NAMALWA (cell line): ENCODE measurements at regions not wholly inside any gene's neighbourhood (a gene's known extent, or its start where the extent isn't known, plus 50 kb on each side); places are given as distances from the start of the nearest gene placed in this dataset.

Source experiments
- DNase-seq: peaks from one replicate; pipeline ENCODE4 v3.0.0-alpha.2; 2015; ENCODE audit warnings: low spot score

DNA sequence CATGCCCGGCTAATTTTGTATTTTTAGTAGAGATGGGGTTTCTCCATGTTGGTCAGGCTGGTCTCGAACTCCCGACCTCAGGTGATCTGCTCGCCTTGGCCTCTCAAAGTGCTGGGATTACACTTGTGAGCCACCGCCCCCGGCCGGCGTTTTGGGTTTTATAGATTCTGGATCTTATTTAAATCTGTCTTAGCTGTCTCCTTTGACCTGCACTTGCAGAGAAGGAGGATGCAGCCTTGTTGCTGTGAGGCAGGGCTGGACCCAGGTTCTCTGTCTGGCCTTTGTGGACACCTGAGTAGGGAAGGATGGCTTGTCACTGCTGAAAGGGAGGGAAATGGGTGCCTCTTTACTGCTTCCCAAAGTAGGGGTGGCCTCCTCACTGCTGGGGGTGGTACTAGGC, 83.0 kb upstream of the HS6ST1 start:
- no peak for DNase-seq

GRCh38 chr2:128402911-128403670, 84.4 kb upstream of the HS6ST1 start:
- DNase-seq = no peak

GRCh38 chr2:128403814-128404708, 85.4 kb upstream of the HS6ST1 start:
- DNase-seq = no peak

DNA sequence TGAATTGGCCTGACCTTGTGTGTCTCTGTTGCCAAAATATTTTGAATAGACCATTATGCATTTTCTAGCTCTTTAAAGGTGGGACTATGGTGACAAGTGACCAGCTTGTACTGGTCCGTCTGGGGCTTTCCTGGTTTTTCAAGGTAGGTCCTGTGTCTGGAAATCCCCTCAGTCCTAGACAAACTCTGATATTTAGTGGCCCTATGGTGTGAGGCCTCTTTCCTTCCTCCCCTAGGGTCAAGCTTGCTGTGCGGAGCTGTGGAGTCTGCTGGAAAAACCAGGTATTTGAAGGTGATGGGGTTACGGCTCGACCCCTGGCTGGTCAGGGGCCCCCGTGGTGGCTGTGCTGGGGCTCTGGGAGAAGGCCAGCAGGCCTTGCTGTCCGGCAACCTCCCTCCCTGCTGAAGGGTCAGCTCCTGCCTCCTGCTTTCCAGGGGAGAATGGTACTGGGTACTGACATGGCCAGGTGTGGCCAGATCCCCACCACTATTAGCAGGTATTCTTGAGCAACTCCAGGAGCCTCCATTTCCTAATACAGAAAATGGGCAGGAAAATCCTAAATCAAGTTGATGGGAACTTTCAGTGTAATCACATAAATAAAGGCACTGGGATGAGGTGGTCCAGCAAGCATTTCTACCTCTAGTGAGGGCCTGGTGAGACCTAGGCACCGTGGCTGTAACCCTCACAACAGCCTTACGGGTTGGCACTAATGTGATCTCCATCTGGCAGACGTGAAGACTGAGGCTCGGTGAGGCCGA, 86.2 kb upstream of the HS6ST1 start:
- no peak for DNase-seq

DNA sequence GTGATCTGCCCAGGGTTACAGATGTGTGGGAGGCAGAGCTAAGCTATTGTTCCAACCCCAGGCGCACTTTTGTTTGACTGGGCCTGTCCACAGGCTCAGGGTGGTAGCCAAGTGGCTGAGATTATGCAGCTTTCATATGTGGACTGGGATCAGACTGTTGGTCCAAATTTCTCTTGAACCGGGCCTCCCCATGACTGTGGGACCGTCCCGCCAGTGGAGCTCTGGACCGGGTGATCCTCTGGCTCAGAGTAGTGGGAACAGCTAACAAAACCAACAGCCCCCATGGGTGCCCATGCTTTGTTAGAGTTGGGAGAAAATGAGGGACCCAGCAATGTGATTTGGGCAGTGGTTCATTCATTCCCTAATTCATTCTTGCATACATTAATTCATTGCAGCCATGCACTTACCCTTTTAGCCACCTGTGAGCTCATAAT, 86.8 kb upstream of the HS6ST1 start:
- no peak for DNase-seq

- no peak for DNase-seq
These were observed 87.4 kb upstream of the HS6ST1 start for GRCh38 chr2:128405981-128406613.

DNA sequence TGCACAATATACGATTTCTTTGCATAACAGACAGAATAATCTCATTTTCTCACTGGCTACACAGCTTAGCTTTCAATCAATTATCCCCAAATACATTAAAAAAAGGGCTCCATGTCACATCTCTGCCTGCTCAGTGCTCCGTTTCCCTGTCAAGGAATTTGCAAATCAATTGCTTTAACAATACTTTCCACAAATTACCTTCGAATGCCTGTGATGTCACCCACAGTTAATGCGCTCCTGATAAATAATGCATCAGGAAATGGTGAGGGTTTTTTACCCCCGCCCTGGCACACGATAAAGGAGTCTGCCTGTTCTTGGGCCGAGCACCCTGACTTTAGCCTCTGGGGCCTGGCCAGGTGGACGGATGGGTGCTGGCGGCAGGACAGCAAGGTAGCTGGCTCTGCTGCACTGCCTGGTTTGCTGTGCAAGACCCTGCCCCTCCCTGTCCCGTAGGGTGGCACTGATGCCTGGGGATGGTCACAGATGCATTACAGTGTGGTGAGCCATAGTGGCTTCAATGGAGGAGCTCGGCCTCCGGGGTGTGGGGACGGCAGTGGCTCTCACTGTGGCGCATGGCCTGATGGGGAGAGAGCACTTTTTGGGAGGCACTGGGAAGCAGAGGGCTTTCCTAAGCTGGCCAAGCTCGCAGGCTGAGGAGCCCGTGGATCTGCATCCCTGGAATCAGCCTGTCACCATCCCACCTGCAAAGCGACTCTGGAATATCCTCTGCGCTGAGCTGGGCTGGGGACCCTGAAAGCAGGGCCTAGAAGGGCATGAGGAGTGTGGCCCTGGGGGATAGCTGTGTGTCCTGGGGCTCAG, 88.3 kb upstream of the HS6ST1 start:
- DNase-seq = no peak

GRCh38 chr2:128408349-128409305, 90.0 kb upstream of the HS6ST1 start:
- DNase-seq = no peak

GRCh38 chr2:128409326-128410034, 90.8 kb upstream of the HS6ST1 start:
- DNase-seq = no peak

GRCh38 chr2:128410035-128410757, 91.5 kb upstream of the HS6ST1 start:
- DNase-seq = no peak

GRCh38 chr2:128410758-128411215, 92.1 kb upstream of the HS6ST1 start:
- no peak for DNase-seq

- no peak for DNase-seq
These were observed 92.8 kb upstream of the HS6ST1 start for GRCh38 chr2:128411431-128411830.

- DNase-seq = no peak
These were observed 93.7 kb upstream of the HS6ST1 start for GRCh38 chr2:128412181-128412871.

- no peak for DNase-seq
These were observed 94.5 kb upstream of the HS6ST1 start for GRCh38 chr2:128413014-128413717.

GRCh38 chr2:128413718-128414341, 95.2 kb upstream of the HS6ST1 start:
- DNase-seq = no peak

- no peak for DNase-seq
These were observed 95.7 kb upstream of the HS6ST1 start for GRCh38 chr2:128414351-128414750.
